Type B pancreatic cell (in vitro differentiated cells): ENCODE measurements at regions not wholly inside any gene's neighbourhood (a gene's known extent, or its start where the extent isn't known, plus 50 kb on each side); places are given as distances from the start of the nearest gene placed in this dataset.

Experiments used
- DNase-seq: peaks from one replicate; pipeline ENCODE4 v3.0.0; 2021; ENCODE audit warnings: mixed read lengths; ENCODE audit not compliant: unreplicated experiment; ENCODE audit errors: extremely low spot score
- H3K27ac Mint-ChIP-seq: 2 replicates; pipeline ENCODE4 v1.8.0; 2021; ENCODE audit warnings: mild to moderate bottlenecking, mixed read lengths
- H3K27me3 Mint-ChIP-seq: 2 replicates; pipeline ENCODE4 v1.8.0; 2021; ENCODE audit warnings: mixed read lengths
- H3K36me3 Mint-ChIP-seq: 2 replicates; pipeline ENCODE4 v1.8.0; 2021; ENCODE audit warnings: mixed read lengths
- H3K4me1 Mint-ChIP-seq: one replicate; pipeline ENCODE4 v1.8.0; 2021; ENCODE audit warnings: mixed read lengths; ENCODE audit not compliant: unreplicated experiment
- H3K4me3 Mint-ChIP-seq: 2 replicates; pipeline ENCODE4 v1.8.0; 2021; ENCODE audit warnings: mild to moderate bottlenecking, mixed read lengths
- H3K9me3 Mint-ChIP-seq: 2 replicates; pipeline ENCODE4 v1.8.0; 2021; ENCODE audit warnings: mixed read lengths
- TF ChIP-seq, protein P1 (sequence below): fragments of 200-600 bp; sonication (generic); conservative IDR thresholded peaks from 2 replicates; pipeline ENCODE4 v1.5.0; 2021; ENCODE audit warnings: antibody characterized with exemption, mild to moderate bottlenecking

DNA sequence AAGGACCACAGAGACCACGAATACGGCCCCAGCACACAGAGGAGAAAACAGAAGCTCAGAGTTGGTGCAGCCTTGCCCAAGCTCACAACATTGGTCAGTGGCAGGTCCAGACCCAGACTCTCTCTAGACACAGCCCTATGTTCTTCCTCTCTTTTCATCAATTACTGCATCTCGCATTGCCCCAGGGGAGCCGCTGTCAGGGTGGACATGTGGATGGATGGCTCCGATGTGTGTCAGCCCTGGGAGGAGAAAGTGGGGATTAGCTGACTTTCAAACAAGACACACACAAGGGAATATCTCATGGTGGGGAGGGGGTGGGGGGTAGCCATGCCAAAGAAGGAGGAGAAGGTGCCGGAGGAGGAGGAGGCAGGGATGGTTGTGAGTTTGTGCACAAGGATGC, 556.8 kb downstream of the NPHP4 start:
- H3K4me1 Mint-ChIP-seq = peaks cover 9% of the 10 kb centered on the region
- peaks cover 23% of the 10 kb centered on the region for H3K9me3 Mint-ChIP-seq
- H3K27me3 Mint-ChIP-seq = peaks cover 58% of the 10 kb centered on the region
- no peak overlapping the region for H3K27ac Mint-ChIP-seq
- TF ChIP-seq, protein P1, sequence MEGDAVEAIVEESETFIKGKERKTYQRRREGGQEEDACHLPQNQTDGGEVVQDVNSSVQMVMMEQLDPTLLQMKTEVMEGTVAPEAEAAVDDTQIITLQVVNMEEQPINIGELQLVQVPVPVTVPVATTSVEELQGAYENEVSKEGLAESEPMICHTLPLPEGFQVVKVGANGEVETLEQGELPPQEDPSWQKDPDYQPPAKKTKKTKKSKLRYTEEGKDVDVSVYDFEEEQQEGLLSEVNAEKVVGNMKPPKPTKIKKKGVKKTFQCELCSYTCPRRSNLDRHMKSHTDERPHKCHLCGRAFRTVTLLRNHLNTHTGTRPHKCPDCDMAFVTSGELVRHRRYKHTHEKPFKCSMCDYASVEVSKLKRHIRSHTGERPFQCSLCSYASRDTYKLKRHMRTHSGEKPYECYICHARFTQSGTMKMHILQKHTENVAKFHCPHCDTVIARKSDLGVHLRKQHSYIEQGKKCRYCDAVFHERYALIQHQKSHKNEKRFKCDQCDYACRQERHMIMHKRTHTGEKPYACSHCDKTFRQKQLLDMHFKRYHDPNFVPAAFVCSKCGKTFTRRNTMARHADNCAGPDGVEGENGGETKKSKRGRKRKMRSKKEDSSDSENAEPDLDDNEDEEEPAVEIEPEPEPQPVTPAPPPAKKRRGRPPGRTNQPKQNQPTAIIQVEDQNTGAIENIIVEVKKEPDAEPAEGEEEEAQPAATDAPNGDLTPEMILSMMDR = no peak
- peaks cover 6% of the 10 kb centered on the region for H3K36me3 Mint-ChIP-seq
- H3K4me3 Mint-ChIP-seq = no peak overlapping the region
- no peak for DNase-seq

DNA sequence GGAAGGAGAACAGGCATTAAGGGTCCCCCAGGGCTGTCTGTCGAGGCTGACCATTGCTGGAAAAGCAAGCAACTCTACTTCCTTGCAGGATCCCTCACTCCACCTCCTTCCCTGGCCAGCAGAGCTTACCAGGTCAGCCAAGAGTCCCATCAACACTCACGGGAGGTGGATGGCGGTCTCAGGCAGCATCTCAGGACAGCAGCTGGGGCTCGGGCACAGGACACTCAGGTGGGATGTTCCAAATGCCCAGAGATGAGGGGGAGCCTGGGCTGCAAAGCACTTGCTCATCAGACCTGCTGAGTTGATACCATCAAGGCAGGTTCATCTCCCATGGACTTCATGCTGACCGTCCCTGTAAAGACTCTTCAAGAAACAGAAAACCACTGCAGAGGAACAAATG, 559.8 kb downstream of the NPHP4 start:
- DNase-seq = no peak
- H3K4me3 Mint-ChIP-seq = no peak overlapping the region
- peaks cover 2% of the 10 kb centered on the region for H3K36me3 Mint-ChIP-seq
- H3K4me1 Mint-ChIP-seq = peaks cover 13% of the 10 kb centered on the region
- peaks cover 5% of the 10 kb centered on the region for H3K9me3 Mint-ChIP-seq
- H3K27ac Mint-ChIP-seq = no peak overlapping the region
- H3K27me3 Mint-ChIP-seq = peaks cover 75% of the 10 kb centered on the region
- TF ChIP-seq, protein P1 = no peak

DNA sequence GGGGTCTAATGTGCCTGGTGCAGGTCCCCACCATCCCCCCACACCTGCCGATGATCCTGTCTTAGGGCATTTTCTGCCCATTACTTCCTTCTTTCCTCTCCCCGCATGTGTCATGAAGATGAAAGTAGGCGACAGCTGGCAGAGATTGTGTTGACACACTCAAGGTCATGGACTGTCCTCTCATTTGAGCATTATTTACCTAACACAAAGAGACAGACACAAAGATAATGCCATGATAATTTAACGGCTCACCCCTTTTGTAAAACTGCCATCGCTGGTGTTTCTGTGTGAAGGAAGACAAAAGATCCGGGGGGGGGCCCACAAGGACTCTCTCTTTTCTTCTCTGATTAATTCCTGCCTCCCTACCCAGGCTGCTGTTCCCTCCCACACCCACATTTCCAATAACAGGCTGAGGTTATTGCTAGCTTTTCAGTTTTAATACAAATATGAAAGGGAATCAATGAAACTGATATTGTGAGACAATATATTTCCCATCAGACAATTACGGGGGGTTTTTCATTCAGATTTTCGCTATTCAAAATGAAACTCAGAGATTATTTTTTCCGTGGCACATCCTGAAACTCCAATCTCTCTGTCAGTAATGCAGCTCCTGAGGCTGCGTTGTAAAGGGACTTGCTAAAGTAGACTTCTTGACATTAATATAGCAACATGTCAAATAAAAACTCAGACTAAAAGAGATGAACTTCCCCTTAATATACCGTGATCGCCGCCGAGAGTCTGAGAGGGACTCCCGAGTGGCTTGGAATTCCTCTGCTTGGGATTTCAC, 561.1 kb downstream of the NPHP4 start:
- no peaks in the 10 kb centered on the region for H3K9me3 Mint-ChIP-seq
- H3K36me3 Mint-ChIP-seq = no peaks in the 10 kb centered on the region
- H3K4me3 Mint-ChIP-seq = no peak overlapping the region
- H3K27ac Mint-ChIP-seq = no peak overlapping the region
- H3K4me1 Mint-ChIP-seq = peaks cover 13% of the 10 kb centered on the region
- no peak for DNase-seq
- TF ChIP-seq, protein P1 = no peak
- peaks cover 71% of the 10 kb centered on the region for H3K27me3 Mint-ChIP-seq

DNA sequence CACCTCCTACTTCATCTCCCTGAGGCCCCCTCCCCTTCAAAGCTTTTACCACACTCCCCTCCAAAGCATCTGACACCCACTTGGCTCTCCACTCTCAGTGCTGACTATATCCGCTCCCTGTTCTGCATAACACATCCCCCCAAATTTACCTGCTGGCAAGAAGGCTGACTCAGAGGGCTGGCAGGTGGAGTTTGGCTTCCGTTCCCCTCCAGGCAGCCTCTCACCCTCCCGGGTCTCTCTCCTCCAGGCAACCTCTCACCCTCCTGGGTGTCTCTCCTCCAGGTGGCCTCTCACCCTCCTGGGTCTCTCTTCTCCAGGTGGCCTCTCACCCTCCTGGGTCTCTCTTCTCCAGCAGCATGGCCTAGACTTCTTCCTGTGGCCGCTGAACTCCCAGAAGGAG, 562.1 kb downstream of the NPHP4 start:
- Mint-ChIP-seq H3K4me3 (no peak overlapping the region), H3K27ac (no peak overlapping the region), H3K4me1 (peaks cover 15% of the 10 kb centered on the region), H3K9me3 (no peaks in the 10 kb centered on the region), H3K27me3 (peaks cover 70% of the 10 kb centered on the region), H3K36me3 (no peaks in the 10 kb centered on the region)
- TF ChIP-seq, protein P1 = no peak
- no peak for DNase-seq

DNA sequence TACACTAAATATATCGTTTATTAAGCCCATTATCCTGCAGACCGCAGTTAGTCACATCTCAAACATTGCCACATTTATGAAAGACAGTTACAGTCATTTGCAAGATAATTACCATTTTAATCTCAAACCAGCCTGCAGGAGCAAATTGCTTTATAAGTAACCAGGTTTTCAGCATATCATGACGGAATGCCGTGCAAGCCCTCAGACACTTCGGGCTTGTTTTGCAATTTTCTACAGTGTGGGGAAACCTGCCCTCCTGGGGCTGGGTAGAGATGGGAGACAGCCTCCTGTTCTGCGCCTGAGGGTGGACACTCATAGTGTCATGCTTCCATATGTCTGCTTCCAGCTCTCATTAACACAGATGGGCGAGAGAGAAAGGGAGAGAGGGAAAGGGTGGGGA, 563.9 kb downstream of the NPHP4 start:
- H3K9me3 Mint-ChIP-seq = no peaks in the 10 kb centered on the region

More for the DNA sequence above, 563.9 kb downstream of the NPHP4 start:
- TF ChIP-seq, protein P1 = no peak
- Mint-ChIP-seq H3K4me1 (peaks cover 28% of the 10 kb centered on the region), H3K27ac (no peak overlapping the region), H3K27me3 (peaks cover 60% of the 10 kb centered on the region), H3K4me3 (no peak overlapping the region), H3K36me3 (no peaks in the 10 kb centered on the region)
- DNase-seq = no peak
